ENCODE measurements at regions not wholly inside any gene's neighbourhood (a gene's known extent, or its start where the extent isn't known, plus 50 kb on each side); places are given as distances from the start of the nearest gene placed in this dataset.
"Not testable (repeated sequence)": the region's sequence is repeated elsewhere in the genome, so short reads cannot be mapped to it uniquely, and the experiment has no call there.

DNA sequence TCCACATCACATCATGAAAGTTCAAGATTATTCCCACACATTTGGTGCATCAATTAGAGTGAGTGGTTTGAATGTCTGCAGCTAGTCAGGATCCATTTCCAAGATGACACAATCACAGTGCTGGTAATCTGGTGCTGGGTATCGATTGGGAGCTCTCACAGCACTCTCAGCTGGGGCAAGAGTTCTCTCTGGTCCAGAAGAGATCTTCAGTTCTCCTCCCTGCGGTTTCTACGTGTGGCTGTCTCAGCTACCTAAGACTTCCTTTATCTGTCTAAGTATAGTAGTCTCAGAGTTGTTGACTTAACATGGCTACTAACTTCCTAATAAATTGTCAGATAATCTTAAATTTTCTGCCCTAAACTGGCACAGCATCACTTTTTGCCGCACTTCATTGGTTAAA lies 358.0 kb upstream of the BRINP3 start:
- no peak for DNase-seq (ENCODE audit: low spot score)

DNA sequence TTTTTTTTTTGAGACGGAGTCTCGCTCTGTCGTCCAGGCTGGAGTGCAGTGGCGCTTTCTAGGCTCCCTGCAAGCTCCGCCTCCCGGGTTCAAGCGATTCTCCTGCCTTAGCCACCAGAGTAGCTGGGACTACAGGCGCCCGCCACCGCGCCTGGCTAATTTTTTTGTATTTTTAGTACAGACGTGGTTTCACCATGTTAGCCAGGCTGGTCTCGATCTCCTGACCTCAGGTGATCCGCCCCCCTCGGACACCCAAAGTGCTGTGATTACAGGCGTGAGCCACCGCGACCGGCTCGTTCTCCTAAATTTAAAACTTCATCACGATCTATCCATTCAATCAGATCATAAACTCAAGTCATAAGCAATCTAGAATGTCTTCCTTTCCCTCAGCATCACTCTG lies 359.5 kb upstream of the BRINP3 start:
- not testable (repeated sequence) for DNase-seq (ENCODE audit: low spot score)

DNA sequence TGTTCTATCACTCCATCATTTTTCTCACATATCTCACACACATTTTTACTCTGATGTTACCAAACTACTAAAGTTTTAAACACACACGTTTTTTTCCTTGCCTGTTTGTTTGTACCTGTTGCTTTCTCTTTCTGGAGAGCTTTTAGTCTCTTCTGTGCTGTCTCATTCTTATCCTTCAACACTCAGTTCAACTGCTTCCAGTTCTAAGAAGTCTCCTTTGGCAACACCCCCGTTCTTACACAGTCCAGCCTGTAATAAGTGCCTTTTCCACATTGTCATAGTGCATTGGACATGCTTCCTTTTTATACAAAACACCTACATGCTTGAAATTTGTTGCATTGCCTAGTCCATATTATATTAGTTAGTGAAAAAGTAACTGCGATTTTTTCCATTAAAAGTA lies 360.2 kb upstream of the BRINP3 start:
- DNase-seq (ENCODE audit: low spot score), result no peak

DNA sequence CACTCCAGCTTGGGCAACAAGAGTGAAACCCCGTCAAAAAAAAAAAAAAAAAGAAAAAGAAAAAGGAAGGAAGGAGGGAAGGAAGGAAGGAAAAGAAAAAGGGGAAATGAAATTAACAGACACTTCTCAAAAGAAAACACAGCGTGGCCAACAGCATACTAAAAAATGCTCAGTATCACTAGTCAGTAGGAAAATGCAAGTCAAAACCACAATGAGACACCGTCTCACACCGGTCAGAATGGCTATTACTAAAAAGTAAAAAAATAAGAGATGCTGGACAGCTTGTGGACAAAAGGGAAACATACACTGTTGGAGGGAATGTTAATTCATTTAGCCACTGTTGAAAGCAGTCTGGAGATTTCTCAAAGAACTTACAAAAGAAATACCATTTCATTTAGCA lies 369.5 kb upstream of the BRINP3 start:
- DNase-seq (ENCODE audit: low spot score), result no peak

DNA sequence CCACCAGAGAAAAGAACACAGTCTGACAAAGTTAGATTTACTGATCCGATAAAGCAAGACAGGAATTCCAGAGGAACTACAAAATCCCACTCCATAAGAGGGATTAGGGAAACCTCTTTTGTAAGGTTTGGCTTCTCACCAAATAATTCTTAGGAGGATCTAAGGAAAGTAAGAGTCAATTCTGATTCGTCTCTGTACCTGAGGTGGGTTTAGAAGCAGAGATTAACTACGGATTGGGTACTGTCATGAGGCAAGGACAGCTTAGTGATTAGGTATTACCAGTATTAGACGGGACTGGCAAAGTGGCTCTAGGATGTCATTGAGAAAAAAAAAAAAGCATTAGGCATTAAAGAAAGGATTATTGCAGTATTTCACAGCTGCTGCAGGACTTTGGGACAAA lies 371.7 kb upstream of the BRINP3 start:
- DNase-seq (ENCODE audit: low spot score), result no peak

DNA sequence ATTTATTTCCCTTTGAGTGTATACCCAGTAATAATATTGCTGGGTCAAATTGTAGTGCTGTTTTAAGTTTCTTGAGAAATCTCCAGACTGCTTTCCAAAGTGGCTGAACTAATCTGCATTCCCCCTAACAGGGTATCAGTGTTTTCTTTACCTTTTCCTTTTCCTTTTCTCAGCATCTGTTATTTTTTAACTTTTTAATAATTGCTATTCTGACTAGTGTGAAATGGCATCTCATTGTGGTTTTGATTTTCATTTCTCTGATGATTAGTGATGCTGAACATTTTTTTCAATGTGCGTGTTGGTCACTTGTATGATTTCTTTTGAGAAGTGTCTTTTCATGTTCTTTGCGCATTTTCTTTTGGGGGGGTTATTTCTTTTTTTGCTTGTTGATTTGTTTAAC lies 374.9 kb upstream of the BRINP3 start:
- DNase-seq (ENCODE audit: low spot score), result no peak

DNA sequence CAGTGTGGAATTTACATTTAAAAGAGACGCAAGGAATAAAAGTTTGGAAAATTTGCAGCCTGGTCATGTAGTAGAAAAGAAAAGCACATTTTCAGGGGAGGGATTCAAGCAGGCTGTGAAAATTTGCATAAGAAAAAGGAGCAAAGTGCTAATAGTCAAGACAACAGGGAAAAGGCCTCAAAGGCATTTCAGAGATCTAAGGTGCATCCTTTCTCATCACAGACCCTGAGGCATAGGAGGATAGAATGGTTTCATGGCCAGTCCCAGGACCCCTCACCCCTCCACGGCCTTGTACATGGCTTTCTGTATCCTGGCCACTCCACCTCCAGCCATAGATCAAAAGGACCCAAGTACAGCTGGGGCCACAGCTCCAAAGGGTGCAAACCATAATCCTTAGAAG lies 380.5 kb upstream of the BRINP3 start:
- DNase-seq (ENCODE audit: low spot score), result no peak

DNA sequence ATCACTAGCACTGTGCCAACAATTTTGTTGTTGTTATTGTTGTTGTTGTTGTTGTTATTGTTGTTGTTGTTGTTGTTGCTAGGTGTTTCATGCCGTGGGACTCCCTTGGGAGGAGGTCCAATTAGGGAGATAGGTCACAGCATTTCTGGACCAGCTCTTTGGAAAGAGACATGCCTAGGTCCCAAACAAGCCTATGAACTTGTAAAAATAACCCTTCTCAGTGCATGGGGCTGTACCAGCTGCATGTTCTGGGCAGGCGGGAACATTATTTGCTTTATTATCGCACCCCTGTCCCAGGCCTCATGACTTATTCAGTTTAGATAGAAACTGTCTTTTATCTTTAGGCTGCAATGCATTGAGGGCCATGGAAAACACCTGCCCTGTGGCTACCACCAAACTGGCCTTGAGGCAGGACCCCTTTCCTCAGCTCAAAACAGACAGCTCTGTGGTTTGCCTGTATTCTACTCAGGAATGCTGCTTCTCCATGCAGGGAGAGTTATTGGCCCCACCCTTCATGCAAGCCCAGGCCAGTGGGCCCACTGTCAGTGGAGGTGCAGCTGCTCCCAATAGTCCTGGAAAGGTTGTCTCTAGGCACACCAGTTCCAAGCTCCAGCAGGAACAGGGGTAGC lies 386.5 kb upstream of the BRINP3 start:
- DNase-seq (ENCODE audit: low spot score), result no peak

DNA sequence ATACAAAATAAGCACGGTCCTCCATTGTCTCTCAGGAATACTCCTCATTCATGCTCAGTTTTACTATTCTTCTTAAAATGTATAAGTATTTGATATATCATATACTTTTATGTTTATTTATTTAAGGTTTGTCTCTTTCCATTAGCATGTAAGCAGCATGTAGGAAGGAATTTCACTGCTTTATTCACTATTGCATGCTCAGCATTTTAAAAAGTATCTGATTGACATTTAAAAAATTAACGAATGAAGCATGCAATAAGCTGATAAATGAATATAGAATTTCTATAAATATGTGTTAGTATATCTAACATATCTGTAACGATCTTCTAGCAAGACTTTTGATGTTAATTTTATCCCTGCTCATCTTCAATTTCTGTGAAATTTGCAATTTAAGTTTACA lies 402.7 kb upstream of the BRINP3 start:
- no peak for DNase-seq (ENCODE audit: low spot score)

DNA sequence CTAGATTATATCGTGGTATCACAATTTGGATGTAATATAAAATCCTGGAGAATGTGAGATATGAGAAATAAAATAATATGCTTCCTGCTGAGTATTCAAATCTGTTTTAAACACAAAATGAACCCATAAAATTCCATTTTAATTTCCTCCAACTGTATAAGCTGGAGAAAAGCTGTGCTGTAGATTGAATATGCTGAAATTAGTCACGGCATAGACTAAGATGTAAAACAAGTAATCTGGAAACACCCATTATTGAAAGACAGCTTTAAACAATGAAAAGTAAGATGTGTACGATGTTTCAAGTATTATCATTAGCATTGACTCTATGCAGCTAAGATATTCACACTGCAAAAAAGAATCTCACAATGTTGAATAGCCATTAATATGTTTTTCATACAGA lies 403.4 kb upstream of the BRINP3 start:
- DNase-seq (ENCODE audit: low spot score), result no peak

DNA sequence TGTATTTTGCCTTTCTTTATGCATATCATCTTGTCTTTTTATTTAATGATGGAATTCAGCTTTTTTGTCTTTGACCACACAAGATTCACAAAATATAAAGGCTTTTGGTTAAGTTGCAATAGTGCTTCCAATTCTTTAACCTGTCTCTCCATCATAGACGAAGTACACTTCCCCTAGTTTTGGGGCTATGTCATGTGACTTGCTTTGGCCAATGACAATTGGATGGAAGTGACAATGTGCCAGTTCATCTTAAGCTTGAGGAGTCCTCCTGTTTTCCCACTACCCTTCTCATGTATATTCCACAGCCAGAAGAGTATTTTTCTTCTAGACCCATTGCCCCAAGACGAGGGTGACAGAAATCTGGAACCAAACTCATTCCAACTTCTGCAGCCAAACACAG lies 419.6 kb upstream of the BRINP3 start:
- no peak for DNase-seq (ENCODE audit: low spot score)

DNA sequence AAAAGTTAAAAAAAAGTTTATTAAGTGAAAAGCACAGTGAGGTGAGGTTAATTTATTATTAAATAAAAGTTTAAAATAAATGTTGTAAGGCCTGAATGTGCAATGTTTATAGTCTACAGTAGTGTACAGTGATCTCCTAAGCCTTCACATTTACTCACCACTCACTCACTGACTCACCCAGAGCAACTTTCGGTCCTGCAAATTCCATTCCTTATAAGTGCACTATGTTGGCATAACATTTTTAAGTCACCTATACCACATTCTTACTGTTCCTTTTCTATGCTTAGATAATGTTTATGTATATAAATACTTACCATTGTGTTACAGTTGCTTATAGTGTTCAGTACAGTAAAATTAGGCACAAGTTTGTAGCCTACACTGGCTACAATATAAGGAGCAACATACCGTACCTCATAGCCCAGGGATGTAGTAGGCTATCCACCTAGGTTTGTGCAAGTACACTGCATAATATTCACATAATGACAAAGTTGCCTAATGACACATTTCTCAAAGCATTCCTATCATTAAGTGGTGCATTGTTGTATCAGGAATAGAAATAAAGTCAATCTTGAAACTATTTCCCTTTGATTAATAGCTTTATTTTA lies 426.5 kb upstream of the BRINP3 start:
- no peak for DNase-seq (ENCODE audit: low spot score)

DNA sequence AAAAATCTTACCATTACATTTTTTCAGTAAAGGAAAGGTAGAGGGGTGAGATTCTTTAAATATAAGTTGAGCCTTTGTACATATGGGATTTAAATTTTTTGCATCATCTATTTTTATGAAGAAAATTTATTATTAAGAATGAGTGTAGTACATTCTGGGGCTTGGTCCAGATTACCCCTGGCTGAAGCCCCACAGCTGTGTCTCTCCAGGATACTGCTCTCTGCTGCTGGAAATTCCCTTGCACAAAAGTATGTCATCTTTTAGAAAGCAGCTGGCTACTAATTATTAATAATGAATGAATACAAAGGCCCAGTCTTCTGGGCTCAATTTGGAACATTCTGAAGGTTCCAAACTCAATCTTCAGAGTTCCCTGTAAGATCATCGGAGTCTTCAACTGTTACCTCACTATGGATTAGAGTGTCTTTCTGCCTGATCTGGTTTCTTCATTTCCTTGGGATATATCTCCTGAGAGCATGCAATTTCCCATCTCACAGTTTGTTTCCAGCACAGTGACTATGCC lies 428.6 kb upstream of the BRINP3 start:
- no peak for DNase-seq (ENCODE audit: low spot score)

DNA sequence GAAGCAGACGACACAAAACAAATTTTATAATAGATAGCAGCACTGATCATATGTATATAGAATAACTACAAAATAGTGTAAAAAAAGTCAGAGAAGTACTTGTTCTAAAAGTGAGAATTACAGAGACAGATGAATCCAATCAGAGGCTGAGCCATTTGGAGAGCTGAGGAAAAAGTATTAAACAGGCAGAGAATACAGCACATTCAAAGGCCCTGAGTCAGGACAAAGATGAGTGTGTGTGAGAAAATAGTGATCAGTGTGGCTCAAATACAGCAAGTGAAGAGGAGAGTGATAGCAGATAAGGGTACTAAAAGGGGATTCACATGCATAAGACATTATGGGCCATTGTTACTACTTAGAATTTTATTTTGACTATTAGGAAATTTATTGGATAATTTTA lies 430.6 kb upstream of the BRINP3 start:
- DNase-seq (ENCODE audit: low spot score), result no peak

DNA sequence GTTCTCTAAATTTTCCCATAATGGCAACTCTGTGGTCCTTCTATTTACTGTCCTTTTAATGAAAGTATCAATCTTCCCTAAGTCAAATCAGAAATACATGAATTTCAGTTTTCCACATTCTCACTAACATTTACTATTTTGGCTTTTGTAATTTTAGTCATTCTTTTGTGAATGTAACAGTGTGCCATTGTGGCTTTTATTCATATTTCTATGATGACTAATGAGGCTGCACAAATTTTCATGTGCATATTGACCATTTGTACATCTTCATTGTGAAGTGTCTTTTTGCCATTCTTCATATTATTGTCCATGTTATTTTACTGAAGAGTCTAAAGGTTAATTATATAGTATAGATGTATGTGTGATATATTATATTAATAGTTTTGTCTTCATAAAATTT lies 431.0 kb upstream of the BRINP3 start:
- DNase-seq (ENCODE audit: low spot score), result no peak

DNA sequence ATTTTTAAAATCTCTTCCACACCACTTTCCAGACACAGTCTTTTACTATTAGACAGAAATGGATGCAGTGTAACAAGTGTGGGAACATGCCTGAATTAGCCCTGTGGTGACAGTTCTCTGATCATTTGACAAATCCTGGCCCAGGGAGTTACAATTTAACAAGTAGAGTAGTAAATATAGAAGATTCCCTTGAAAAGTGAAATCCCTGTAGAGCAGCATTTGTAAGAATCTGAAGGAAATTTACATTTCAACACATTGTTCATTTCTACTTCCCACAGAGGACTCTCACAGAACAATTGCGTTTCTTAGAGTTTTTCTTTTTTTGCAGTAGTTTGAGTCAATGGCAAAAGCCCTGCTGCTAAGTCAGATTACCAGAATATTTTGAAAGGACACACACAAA lies 458.3 kb upstream of the BRINP3 start:
- no peak for DNase-seq (ENCODE audit: low spot score)

DNA sequence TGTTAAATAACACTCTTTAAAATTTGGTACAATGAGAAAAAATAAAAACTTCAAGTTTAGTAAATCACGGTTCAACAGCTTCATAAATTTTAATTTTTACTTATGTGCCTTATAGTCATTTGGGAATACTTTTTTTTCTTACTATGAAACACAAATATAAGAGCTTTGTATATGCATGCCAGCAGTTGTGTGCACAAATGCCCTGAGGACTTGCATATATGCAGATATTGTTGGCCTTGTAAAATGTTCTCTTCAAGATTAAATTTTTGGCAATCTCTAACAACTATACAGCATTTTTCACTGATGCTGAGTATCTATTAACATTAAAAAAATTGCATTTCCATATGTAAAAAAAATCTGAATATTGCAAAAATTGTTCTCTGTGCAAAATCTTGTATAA lies 458.7 kb upstream of the BRINP3 start:
- DNase-seq (ENCODE audit: low spot score), result no peak

DNA sequence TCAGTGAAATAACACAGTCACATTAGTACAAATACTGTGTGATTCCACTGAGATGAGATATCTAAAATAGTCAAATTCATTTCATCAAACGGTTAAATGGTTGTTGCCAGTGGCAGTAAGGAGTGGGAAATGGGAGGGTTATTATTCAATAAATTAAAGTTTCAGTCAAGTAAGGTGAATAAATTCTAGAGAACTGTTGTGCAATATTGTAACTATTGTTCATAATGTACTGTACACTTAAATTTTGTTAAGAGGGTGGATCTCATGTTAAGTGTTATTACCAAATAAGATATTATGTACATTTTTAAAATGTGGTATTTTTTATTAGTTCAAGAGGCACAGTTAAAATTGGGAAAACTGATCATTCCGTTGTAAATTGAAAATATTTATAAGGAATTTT lies 463.3 kb upstream of the BRINP3 start:
- DNase-seq (ENCODE audit: low spot score), result no peak

DNA sequence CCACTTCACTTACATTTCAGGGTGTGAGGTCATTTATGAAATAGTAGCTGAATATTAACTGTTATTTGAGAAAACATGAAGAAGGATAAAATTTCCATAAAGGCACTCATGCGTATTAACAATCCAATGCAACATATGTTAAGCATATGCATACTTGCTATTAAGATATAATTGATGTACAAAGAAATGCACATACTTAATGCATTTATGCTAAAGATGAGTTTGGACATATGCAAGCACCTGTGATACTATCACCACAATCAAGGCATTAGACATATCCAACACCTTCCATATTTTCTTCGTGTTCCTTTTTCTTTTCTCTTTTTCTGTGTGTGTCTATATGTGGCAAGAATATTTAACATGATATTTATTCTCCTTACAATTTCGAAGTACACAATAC lies 464.8 kb upstream of the BRINP3 start:
- DNase-seq (ENCODE audit: low spot score), result no peak

DNA sequence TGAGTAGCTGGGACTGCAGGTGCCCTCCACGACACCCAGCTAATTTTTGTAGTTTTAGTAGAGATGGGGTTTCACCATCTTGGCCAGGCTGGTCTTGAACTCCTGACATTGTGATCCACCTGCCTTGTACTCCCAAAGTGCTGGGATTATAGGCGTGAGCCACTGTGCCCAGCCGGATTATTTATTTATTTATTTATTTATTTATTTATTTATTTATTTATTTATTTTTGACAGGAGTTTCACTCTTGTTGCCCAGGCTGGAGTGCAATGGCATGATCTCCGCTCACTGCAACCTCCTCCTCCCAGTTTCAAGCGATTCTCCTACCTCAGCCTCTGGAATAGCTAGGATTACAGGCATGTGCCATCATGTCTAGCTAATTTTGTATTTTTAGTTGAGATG lies 466.1 kb upstream of the BRINP3 start:
- not testable (repeated sequence) for DNase-seq (ENCODE audit: low spot score)

DNA sequence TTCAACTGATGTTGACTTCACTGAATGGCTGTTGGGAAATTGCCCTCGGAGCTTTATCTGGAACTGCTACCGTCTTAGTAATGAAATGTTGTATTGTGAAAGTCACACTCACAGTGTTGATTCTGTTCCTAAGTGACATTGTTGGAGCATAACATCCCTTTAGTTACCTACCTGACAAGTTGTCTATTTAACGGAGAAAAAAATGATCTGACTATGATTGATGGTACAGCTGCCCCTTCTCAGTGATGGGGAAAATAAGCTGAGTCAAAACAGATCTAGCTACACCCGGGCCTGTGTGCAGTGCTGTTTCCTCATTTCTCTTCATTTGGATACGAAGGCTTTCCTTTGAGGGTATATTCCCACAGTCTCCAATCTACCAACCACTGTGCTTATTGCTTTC lies 472.3 kb upstream of the BRINP3 start:
- no peak for DNase-seq (ENCODE audit: low spot score)

DNA sequence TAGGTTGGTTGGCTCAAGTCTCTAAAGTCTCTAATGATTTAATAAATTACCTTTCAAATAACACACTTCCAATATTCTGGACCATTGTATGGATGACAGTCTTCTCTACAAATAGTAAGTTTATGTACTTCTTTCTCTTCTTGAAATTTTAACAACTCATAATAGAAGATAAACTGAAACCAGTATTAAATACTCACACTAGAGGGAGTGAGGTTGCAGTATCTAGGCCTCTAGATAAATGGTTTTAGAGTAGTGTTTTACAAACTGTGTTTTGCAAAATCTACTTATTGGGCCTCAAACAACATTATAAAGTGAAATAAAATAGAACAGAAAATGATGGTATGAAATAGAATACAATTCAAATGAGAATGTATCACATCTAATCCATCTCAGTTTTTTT lies 479.9 kb upstream of the BRINP3 start:
- no peak for DNase-seq (ENCODE audit: low spot score)

DNA sequence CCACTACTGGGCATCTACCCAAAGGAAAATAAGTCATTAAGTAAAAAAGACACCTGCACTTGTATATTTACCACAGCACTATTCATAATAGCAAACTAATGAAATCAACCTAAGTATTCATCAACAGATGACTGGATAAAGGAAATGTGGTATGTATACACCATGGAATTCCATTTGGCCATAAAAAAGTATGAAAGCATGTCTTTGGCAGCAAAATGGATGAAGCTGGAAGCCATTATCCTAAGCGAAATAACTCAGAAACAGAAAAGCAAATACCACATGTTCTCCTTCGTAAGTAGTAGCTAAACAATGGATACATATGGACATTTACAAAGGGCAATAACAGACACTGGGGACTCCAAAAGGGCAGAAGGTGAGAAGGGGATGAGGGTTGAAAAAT lies 485.7 kb upstream of the BRINP3 start:
- no peak for DNase-seq (ENCODE audit: low spot score)

DNA sequence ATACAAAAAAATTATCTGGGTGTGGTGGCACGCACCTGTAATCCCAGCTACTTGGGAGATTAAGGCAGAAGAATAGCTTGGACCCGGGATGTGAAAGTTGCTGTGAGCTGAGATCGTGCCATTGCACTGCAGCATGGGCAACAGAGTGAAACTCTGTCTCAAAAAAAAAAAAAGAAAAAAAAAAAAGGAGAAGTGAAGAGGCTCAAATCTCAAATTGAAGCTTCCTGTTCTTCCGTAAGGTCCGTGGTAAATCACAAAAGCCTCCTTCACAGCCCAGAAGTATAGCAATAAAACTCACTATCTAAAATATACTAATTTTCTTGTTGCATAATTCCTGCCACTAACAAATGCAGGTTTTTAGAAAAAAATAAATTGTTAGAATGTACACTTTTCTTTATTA lies 498.2 kb upstream of the BRINP3 start:
- DNase-seq (ENCODE audit: low spot score), result no peak

All from hepatic stellate cell (primary cell).